IMR-90 (cell line): ENCODE measurements at regions not wholly inside any gene's neighbourhood (a gene's known extent, or its start where the extent isn't known, plus 50 kb on each side); places are given as distances from the start of the nearest gene placed in this dataset.

ENCODE experiments used
- ATAC-seq: fragments of 200-7000 bp; cut with Tn5 transposase; 2 replicates; pipeline ENCODE4 v1.9.1; 2020; ENCODE audit warnings: low read depth, mild to moderate bottlenecking, moderate library complexity
- BruUV-seq: library from RNA; stranded (reverse); fragments of 400-500 nt; replicated peaks from 2 replicates; lab custom pipeline; 2021; lab: Mats Ljungman, UMichigan
- CTCF ChIA-PET: fragments of 300-600 bp; formaldehyde crosslinking; extraction: SDS; loops from one replicate; lab custom pipeline; 2021; ENCODE audit warnings: antibody characterized with exemption; lab: Yijun Ruan, JAX
- POLR2A ChIA-PET: fragments of 300-600 bp; sonication (Branson Sonifier 250); formaldehyde crosslinking; loops from one replicate; lab custom pipeline; 2022; ENCODE audit warnings: antibody characterized with exemption; ENCODE audit not compliant: unreplicated experiment; lab: Charles Lee
- DNase-seq: peaks from one replicate; pipeline ENCODE4 v3.0.0; 2013
- H2AFZ ChIP-seq: replicated peaks from 2 replicates; pipeline ENCODE3; 2013; ENCODE audit warnings: low read length, mild to moderate bottlenecking; ENCODE audit not compliant: poor library complexity
- H2AK5ac ChIP-seq: 2 replicates; pipeline ENCODE4 v1.6.1; 2013; ENCODE audit warnings: low read depth, low read length, inconsistent platforms
- H2AK9ac ChIP-seq: replicated peaks from 2 replicates; pipeline ENCODE3; 2013; ENCODE audit warnings: mild to moderate bottlenecking, low read depth, low read length, moderate library complexity; ENCODE audit not compliant: poor library complexity
- H2BK120ac ChIP-seq: 2 replicates; pipeline ENCODE4 v1.6.1; 2013; ENCODE audit warnings: low read depth, low read length, inconsistent platforms
- H2BK15ac ChIP-seq: 3 replicates; pipeline ENCODE4 v1.6.1; 2013; ENCODE audit warnings: low read depth, low read length, inconsistent platforms
- H2BK20ac ChIP-seq: 2 replicates; pipeline ENCODE4 v1.6.1; 2013; ENCODE audit warnings: low read depth, mild to moderate bottlenecking, inconsistent platforms, low read length, moderate library complexity
- H2BK5ac ChIP-seq: 2 replicates; pipeline ENCODE4 v1.6.1; 2013; ENCODE audit warnings: mild to moderate bottlenecking, low read depth, low read length, inconsistent platforms; ENCODE audit not compliant: poor library complexity, severe bottlenecking
- H3K14ac ChIP-seq: replicated peaks from 2 replicates; pipeline ENCODE4 v1.6.1; 2013; ENCODE audit warnings: low read depth, low read length, inconsistent platforms
- H3K18ac ChIP-seq: 2 replicates; pipeline ENCODE4 v1.6.1; 2013; ENCODE audit warnings: low read depth, low read length, control low read depth
- H3K23ac ChIP-seq: 2 replicates; pipeline ENCODE4 v1.6.1; 2013; ENCODE audit warnings: low read depth, low read length, inconsistent platforms
- H3K27ac ChIP-seq: 2 replicates; pipeline ENCODE4 v1.5.1; 2013; ENCODE audit warnings: mild to moderate bottlenecking, control low read depth, low read length; ENCODE audit not compliant: insufficient read depth
- H3K27me3 ChIP-seq: 2 replicates; pipeline ENCODE4 v1.6.1; 2013; ENCODE audit warnings: low read length; ENCODE audit not compliant: control insufficient read depth, insufficient read depth
- H3K36me3 ChIP-seq: 2 replicates; pipeline ENCODE4 v1.6.1; 2013; ENCODE audit warnings: low read length, mixed read lengths; ENCODE audit not compliant: control insufficient read depth, insufficient read depth
- H3K4ac ChIP-seq: 2 replicates; pipeline ENCODE4 v1.6.1; 2013; ENCODE audit warnings: low read depth, low read length, inconsistent platforms
- H3K4me1 ChIP-seq: 2 replicates; pipeline ENCODE4 v1.6.1; 2013; ENCODE audit warnings: low read length, mixed read lengths; ENCODE audit not compliant: control insufficient read depth, insufficient read depth
- H3K4me2 ChIP-seq: 2 replicates; pipeline ENCODE4 v1.6.1; 2013; ENCODE audit warnings: low read depth, mild to moderate bottlenecking, control low read depth, low read length, moderate library complexity
- H3K4me3 ChIP-seq: 2 replicates; pipeline ENCODE4 v1.5.1; 2013; ENCODE audit warnings: low read depth, mild to moderate bottlenecking, control low read depth, low read length, moderate library complexity; ENCODE audit not compliant: insufficient read depth
- H3K56ac ChIP-seq: 2 replicates; pipeline ENCODE4 v1.6.1; 2013; ENCODE audit warnings: low read length, inconsistent platforms; ENCODE audit not compliant: insufficient read depth; ENCODE audit errors: extremely low read depth
- H3K79me1 ChIP-seq, 2 experiments: 2 replicates each; pipeline ENCODE4 v1.6.1; 2013; ENCODE audit warnings: low read length in 2 of 2, inconsistent platforms in 1 of 2, low read depth in 1 of 2
- H3K9ac ChIP-seq: 2 replicates; pipeline ENCODE4 v1.6.1; 2013; ENCODE audit warnings: low read depth, low read length, control low read depth
- H3K9me1 ChIP-seq: 2 replicates; pipeline ENCODE4 v1.6.1; 2013; ENCODE audit warnings: low read length, inconsistent platforms; ENCODE audit not compliant: insufficient read depth
- H3K9me3 ChIP-seq: 2 replicates; pipeline ENCODE4 v1.6.1; 2013; ENCODE audit warnings: low read length; ENCODE audit not compliant: control insufficient read depth, insufficient read depth
- H4K20me1 ChIP-seq: 2 replicates; pipeline ENCODE4 v1.6.1; 2013; ENCODE audit warnings: low read length, inconsistent platforms; ENCODE audit not compliant: insufficient read depth
- H4K5ac ChIP-seq: 2 replicates; pipeline ENCODE4 v1.6.1; 2013; ENCODE audit warnings: mild to moderate bottlenecking, low read depth, low read length, control low read depth
- H4K8ac ChIP-seq, 2 experiments: 2 replicates each; pipeline ENCODE4 v1.6.1; 2013; ENCODE audit warnings: low read depth in 2 of 2, low read length in 2 of 2, control low read depth in 1 of 2, inconsistent platforms in 1 of 2
- H4K91ac ChIP-seq: 2 replicates; pipeline ENCODE4 v1.6.1; 2013; ENCODE audit warnings: low read depth, low read length, inconsistent platforms; ENCODE audit not compliant: insufficient read depth
- BHLHE40 ChIP-seq: fragments of 150-350 bp; IDR thresholded peaks from 2 replicates; pipeline ENCODE4 v1.6.1; 2016; ENCODE audit warnings: mild to moderate bottlenecking, low read depth, low read length
- POLR2A ChIP-seq: IDR thresholded peaks from 2 replicates; pipeline ENCODE4 v1.6.1; 2012; ENCODE audit warnings: mild to moderate bottlenecking, low read depth, low read length
- RAD21 ChIP-seq: IDR thresholded peaks from 2 replicates; pipeline ENCODE4 v1.6.1; 2012; ENCODE audit warnings: low read length, improper control_type of control experiment
- dilution Hi-C: fragments of 300-500 bp; cut with HindIII; formaldehyde crosslinking; loops from one replicate; pipeline ENCODE4 v1.14.3; 2018; ENCODE audit warnings: low sequenced_read_pairs; ENCODE audit not compliant: unreplicated experiment
- in situ Hi-C: fragments of 300-500 bp; cut with MboI; formaldehyde crosslinking; loops from 3 replicates; pipeline ENCODE4 v1.14.3; 2019; ENCODE audit warnings: low sequenced_read_pairs, inconsistent platforms, mixed read lengths
- intact Hi-C: fragments of 100-400 bp; cut with micrococcal nuclease; formaldehyde crosslinking; loops from 2 replicates; pipeline ENCODE4 v1.10.0; 2022

GRCh38 chr14:47978871-47979270 lies 303.5 kb upstream of the MDGA2 start:
- H3K4me2 ChIP-seq = no peak overlapping the region
- H3K23ac ChIP-seq = no peak overlapping the region
- H4K91ac ChIP-seq = no peak overlapping the region
- ChIA-PET CTCF (no interaction called here), POLR2A (interaction anchor here (0.6 kb wide), 1 partner anchor 207 kb away, joined by 4 read pairs; no protein-coding TSS in a partner anchor)
- H2BK20ac ChIP-seq = no peak overlapping the region
- H3K9me3 ChIP-seq = peaks cover 2% of the 10 kb centered on the region; the same call in 1 of the 2 replicates
- no peaks in the 10 kb centered on the region for H3K9me1 ChIP-seq
- H3K79me1 ChIP-seq = no peaks in the 10 kb centered on the region
- H3K14ac ChIP-seq = no peak overlapping the region
- H3K4me1 ChIP-seq = no peaks in the 10 kb centered on the region
- no peak overlapping the region for H3K56ac ChIP-seq
- intact Hi-C loops (no loop called here), dilution Hi-C loops (no loop called here), in situ Hi-C loops (no loop called here)
- DNase-seq (no peak), ATAC-seq (no peak)
- no peak overlapping the region for H3K9ac ChIP-seq
- H2BK15ac ChIP-seq = no peak overlapping the region
- TF ChIP-seq RAD21 (no peak), POLR2A (no peak), BHLHE40 (no peak)
- H3K36me3 ChIP-seq = no peaks in the 10 kb centered on the region
- H4K5ac ChIP-seq = no peak overlapping the region
- no peak overlapping the region for H2AFZ ChIP-seq
- BruUV-seq = no TSS peak
- H3K4ac ChIP-seq = no peak overlapping the region
- H2BK120ac ChIP-seq = no peak overlapping the region
- no peaks in the 10 kb centered on the region for H4K20me1 ChIP-seq
- no peak overlapping the region for H2AK5ac ChIP-seq
- H3K27ac ChIP-seq = no peak overlapping the region
- no peak overlapping the region for H3K4me3 ChIP-seq
- H3K18ac ChIP-seq = no peak overlapping the region
- no peak overlapping the region for H2AK9ac ChIP-seq
- no peaks in the 10 kb centered on the region for H3K27me3 ChIP-seq
- no peak overlapping the region for H2BK5ac ChIP-seq
- no peak overlapping the region for H4K8ac ChIP-seq
